Body of pancreas (tissue), 4 donors: ENCODE measurements at regions not wholly inside any gene's neighbourhood (a gene's known extent, or its start where the extent isn't known, plus 50 kb on each side); places are given as distances from the start of the nearest gene placed in this dataset.

ENCODE experiments used
- ATAC-seq: fragments of 150-250 bp; one replicate; pipeline ENCODE4 v1.9.1; 2016
- DNase-seq, 4 donors: peaks; one replicate each; pipeline ENCODE4 v3.0.0-alpha.2; 2019
- H3K27ac ChIP-seq, 4 donors: fragments of 200-600 bp; sonication (generic); 1 replicate in 3 of 4; 2 replicates in 1 of 4; pipeline versions ENCODE4 v1.5.1 to v1.6.1; 2016 to 2019; ENCODE audit warnings: mild to moderate bottlenecking in 1 of 4, mixed read lengths in 1 of 4, moderate library complexity in 1 of 4
- H3K27me3 ChIP-seq, 2 donors: fragments of 200-600 bp; sonication (generic); one replicate each; pipeline ENCODE4 v1.6.0; 2016; ENCODE audit warnings: mild to moderate bottlenecking in 1 of 2
- H3K36me3 ChIP-seq, 2 donors: fragments of 200-600 bp; sonication (generic); replicated peaks in 1 of 2; 2 replicates each; pipeline ENCODE4 v1.5.1; 2016; ENCODE audit warnings: low read depth in 2 of 2; ENCODE audit not compliant: insufficient read depth in 1 of 2
- H3K4me1 ChIP-seq: fragments of 200-600 bp; sonication (generic); one replicate; pipeline ENCODE4 v1.6.0; 2016
- H3K4me3 ChIP-seq, 2 donors: fragments of 200-600 bp; sonication (generic); 1 replicate in 1 of 2; 2 replicates in 1 of 2; pipeline ENCODE4 v1.5.1; 2016 to 2019
- H3K9me3 ChIP-seq, 3 donors: fragments of 200-600 bp; sonication (generic); 1 replicate in 2 of 3; 2 replicates in 1 of 3; pipeline ENCODE4 v1.5.1; 2016
- POLR2A ChIP-seq, 3 donors: fragments of 450-650 bp; IDR thresholded peaks; one replicate each; pipeline ENCODE4 v1.6.1; 2016; ENCODE audit warnings: antibody characterized with exemption in 3 of 3, mild to moderate bottlenecking in 2 of 3
- WGBS, 2 donors: methylation state at CpG; one replicate each; pipeline ENCODE4 v1.1.5; 2017; 5-methylcytosine and 5-hydroxymethylcytosine counted together
- intact Hi-C: fragments of 100-400 bp; cut with DNase I; formaldehyde crosslinking; loops from one replicate; pipeline ENCODE4 v1.15.1; 2023
- TF ChIP-seq, protein P1 (sequence below), 7 experiments: fragments of 450-650 bp in 4 of 7; fragments of 200-600 bp in 3 of 7; sonication (generic) in 3 of 7; IDR thresholded peaks; one replicate each; pipeline ENCODE4 v1.5.1; 2016 to 2019; ENCODE audit warnings: antibody characterized with exemption in 7 of 7

GRCh38 chr15:31870328-31871165 lies 159.8 kb upstream of the CHRNA7 start, which contains the start of gene OTUD7A:
Gene OTUD7A, minus strand, starts transcription at chr15:31870673.
- intact Hi-C loops = no loop called here
- no peaks in the 10 kb centered on the region for H3K27me3 ChIP-seq
- peak; percentile 92 for ATAC-seq
- DNase-seq = peak; percentile 80 to 88 (median 85)
- TF ChIP-seq, protein P1, sequence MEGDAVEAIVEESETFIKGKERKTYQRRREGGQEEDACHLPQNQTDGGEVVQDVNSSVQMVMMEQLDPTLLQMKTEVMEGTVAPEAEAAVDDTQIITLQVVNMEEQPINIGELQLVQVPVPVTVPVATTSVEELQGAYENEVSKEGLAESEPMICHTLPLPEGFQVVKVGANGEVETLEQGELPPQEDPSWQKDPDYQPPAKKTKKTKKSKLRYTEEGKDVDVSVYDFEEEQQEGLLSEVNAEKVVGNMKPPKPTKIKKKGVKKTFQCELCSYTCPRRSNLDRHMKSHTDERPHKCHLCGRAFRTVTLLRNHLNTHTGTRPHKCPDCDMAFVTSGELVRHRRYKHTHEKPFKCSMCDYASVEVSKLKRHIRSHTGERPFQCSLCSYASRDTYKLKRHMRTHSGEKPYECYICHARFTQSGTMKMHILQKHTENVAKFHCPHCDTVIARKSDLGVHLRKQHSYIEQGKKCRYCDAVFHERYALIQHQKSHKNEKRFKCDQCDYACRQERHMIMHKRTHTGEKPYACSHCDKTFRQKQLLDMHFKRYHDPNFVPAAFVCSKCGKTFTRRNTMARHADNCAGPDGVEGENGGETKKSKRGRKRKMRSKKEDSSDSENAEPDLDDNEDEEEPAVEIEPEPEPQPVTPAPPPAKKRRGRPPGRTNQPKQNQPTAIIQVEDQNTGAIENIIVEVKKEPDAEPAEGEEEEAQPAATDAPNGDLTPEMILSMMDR (IDR thresholded peaks at IDR 0.05) = peak in 3 of 7 experiments; percentile 6 to 43 (median 38)
- peak; percentile 42 to 81 (median 74) for TF ChIP-seq POLR2A (IDR thresholded peaks at IDR 0.05)
- 0% methylated on average over 5 to 54 of the region's 122 CpGs for WGBS, 2 donors
- H3K27ac ChIP-seq = peak within 1 kb of the TSS; percentile 43 to 86 (median 80)
- H3K9me3 ChIP-seq = no peaks in the 10 kb centered on the region
- H3K36me3 ChIP-seq = no peaks in the 10 kb centered on the region
- peak within 1 kb of the TSS in 1 of 2 donors; percentile 9 for H3K4me3 ChIP-seq
- H3K4me1 ChIP-seq = peaks cover 9% of the 10 kb centered on the region

- H3K4me3 ChIP-seq = no peak overlapping the region
- no peaks in the 10 kb centered on the region for H3K36me3 ChIP-seq
- H3K27ac ChIP-seq = peak overlapping the region; percentile 43 to 86 (median 80)
- DNase-seq (peak in 3 of 4 donors; percentile 25 to 36 (median 28)), ATAC-seq (peak; percentile 23)
- H3K27me3 ChIP-seq = no peaks in the 10 kb centered on the region
- peaks cover 9% of the 10 kb centered on the region for H3K4me1 ChIP-seq
- intact Hi-C loops = no loop called here
- TF ChIP-seq, protein P1 (IDR thresholded peaks at IDR 0.05) = no peak
- TF ChIP-seq POLR2A (IDR thresholded peaks at IDR 0.05) = no peak
- H3K9me3 ChIP-seq = no peaks in the 10 kb centered on the region
- WGBS, 2 donors = 42 to 45% methylated on average over 14 of the region's 14 CpGs
Observed at GRCh38 chr15:31871166-31871886, 159.0 kb upstream of the CHRNA7 start.

DNA sequence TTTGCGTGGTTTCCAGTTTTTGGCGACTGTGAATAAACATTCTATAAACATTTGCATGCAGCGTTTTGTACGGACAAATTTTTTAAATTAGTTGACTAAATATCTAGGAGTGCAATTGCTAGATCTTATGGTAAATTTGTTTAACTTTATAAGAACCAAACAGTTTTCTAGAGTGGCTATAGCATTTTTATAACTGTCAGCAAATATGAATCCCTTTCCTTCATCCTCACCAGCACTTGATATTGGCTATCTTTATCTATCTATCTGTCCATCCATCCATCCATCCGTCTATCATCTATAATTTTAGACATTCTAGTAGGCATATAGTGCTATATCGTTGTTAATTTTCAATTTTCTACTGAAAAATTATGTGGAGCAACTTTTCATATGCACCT lies 158.4 kb upstream of the CHRNA7 start:
- no peak overlapping the region for H3K4me3 ChIP-seq
- no peak for TF ChIP-seq POLR2A (IDR thresholded peaks at IDR 0.05)
- TF ChIP-seq, protein P1 (IDR thresholded peaks at IDR 0.05) = no peak
- WGBS, 2 donors = 87% methylated on average over 6 of the region's 6 CpGs
- intact Hi-C loops = no loop called here
- no peaks in the 10 kb centered on the region for H3K27me3 ChIP-seq
- no peak for ATAC-seq
- no peak overlapping the region for H3K27ac ChIP-seq
- H3K9me3 ChIP-seq = no peaks in the 10 kb centered on the region
- DNase-seq = no peak
- no peaks in the 10 kb centered on the region for H3K36me3 ChIP-seq
- H3K4me1 ChIP-seq = peaks cover 9% of the 10 kb centered on the region

DNA sequence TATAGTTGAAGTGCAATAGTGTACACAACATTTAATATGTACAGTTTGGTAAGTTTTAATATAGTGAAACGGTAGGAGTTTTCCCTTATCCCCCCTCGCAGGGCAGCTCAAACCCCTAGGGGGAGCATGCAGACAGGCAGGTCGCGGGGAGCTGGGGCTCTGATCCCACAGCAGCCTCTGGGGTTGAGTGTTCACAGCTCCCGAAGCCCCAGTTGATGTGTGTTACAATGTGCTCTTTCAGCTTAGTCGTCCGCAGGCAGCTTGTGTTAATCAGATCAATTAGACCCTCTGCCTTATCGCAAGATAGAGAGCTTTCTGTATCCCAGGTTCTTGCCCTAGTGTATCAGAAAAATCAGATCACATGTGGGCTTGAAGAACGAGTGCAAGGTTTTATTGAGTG lies 143.1 kb upstream of the CHRNA7 start:
- no peak for ATAC-seq
- 15 to 17% methylated on average over 9 of the region's 9 CpGs for WGBS, 2 donors
- intact Hi-C loops = no loop called here
- H3K4me3 ChIP-seq = no peak overlapping the region
- H3K4me1 ChIP-seq = no peaks in the 10 kb centered on the region
- H3K9me3 ChIP-seq = no peaks in the 10 kb centered on the region
- TF ChIP-seq, protein P1 (IDR thresholded peaks at IDR 0.05) = no peak
- no peak for TF ChIP-seq POLR2A (IDR thresholded peaks at IDR 0.05)
- no peak for DNase-seq
- H3K27me3 ChIP-seq = no peaks in the 10 kb centered on the region
- H3K27ac ChIP-seq = no peak overlapping the region
- H3K36me3 ChIP-seq = no peaks in the 10 kb centered on the region
